Body of pancreas (tissue), 4 donors: ENCODE measurements at regions not wholly inside any gene's neighbourhood (a gene's known extent, or its start where the extent isn't known, plus 50 kb on each side); places are given as distances from the start of the nearest gene placed in this dataset.
A peak's percentile ranks its signal among the peaks of the same experiment; 100 is the strongest.

ENCODE experiments used
- ATAC-seq: fragments of 150-250 bp; one replicate; pipeline ENCODE4 v1.9.1; 2016
- DNase-seq, 4 donors: peaks; one replicate each; pipeline ENCODE4 v3.0.0-alpha.2; 2019
- H3K27ac ChIP-seq, 4 donors: fragments of 200-600 bp; sonication (generic); 1 replicate in 3 of 4; 2 replicates in 1 of 4; pipeline versions ENCODE4 v1.5.1 to v1.6.1; 2016 to 2019; ENCODE audit warnings: mild to moderate bottlenecking in 1 of 4, mixed read lengths in 1 of 4, moderate library complexity in 1 of 4
- H3K27me3 ChIP-seq, 2 donors: fragments of 200-600 bp; sonication (generic); one replicate each; pipeline ENCODE4 v1.6.0; 2016; ENCODE audit warnings: mild to moderate bottlenecking in 1 of 2
- H3K36me3 ChIP-seq, 2 donors: fragments of 200-600 bp; sonication (generic); replicated peaks in 1 of 2; 2 replicates each; pipeline ENCODE4 v1.5.1; 2016; ENCODE audit warnings: low read depth in 2 of 2; ENCODE audit not compliant: insufficient read depth in 1 of 2
- H3K4me1 ChIP-seq: fragments of 200-600 bp; sonication (generic); one replicate; pipeline ENCODE4 v1.6.0; 2016
- H3K4me3 ChIP-seq, 2 donors: fragments of 200-600 bp; sonication (generic); 1 replicate in 1 of 2; 2 replicates in 1 of 2; pipeline ENCODE4 v1.5.1; 2016 to 2019
- H3K9me3 ChIP-seq, 3 donors: fragments of 200-600 bp; sonication (generic); 1 replicate in 2 of 3; 2 replicates in 1 of 3; pipeline ENCODE4 v1.5.1; 2016
- POLR2A ChIP-seq, 3 donors: fragments of 450-650 bp; IDR thresholded peaks; one replicate each; pipeline ENCODE4 v1.6.1; 2016; ENCODE audit warnings: antibody characterized with exemption in 3 of 3, mild to moderate bottlenecking in 2 of 3
- WGBS, 2 donors: methylation state at CpG; one replicate each; pipeline ENCODE4 v1.1.5; 2017; 5-methylcytosine and 5-hydroxymethylcytosine counted together
- intact Hi-C: fragments of 100-400 bp; cut with DNase I; formaldehyde crosslinking; loops from one replicate; pipeline ENCODE4 v1.15.1; 2023
- TF ChIP-seq, protein P1 (sequence below), 7 experiments: fragments of 450-650 bp in 4 of 7; fragments of 200-600 bp in 3 of 7; sonication (generic) in 3 of 7; IDR thresholded peaks; one replicate each; pipeline ENCODE4 v1.5.1; 2016 to 2019; ENCODE audit warnings: antibody characterized with exemption in 7 of 7

GRCh38 chr5:74412066-74412465 lies 228.5 kb downstream of the ENC1 start:
- H3K4me3 ChIP-seq: no peak overlapping the region
- 0 to 95% methylated on average over 1 of the region's 1 CpG for WGBS, 2 donors
- TF ChIP-seq, protein P1, sequence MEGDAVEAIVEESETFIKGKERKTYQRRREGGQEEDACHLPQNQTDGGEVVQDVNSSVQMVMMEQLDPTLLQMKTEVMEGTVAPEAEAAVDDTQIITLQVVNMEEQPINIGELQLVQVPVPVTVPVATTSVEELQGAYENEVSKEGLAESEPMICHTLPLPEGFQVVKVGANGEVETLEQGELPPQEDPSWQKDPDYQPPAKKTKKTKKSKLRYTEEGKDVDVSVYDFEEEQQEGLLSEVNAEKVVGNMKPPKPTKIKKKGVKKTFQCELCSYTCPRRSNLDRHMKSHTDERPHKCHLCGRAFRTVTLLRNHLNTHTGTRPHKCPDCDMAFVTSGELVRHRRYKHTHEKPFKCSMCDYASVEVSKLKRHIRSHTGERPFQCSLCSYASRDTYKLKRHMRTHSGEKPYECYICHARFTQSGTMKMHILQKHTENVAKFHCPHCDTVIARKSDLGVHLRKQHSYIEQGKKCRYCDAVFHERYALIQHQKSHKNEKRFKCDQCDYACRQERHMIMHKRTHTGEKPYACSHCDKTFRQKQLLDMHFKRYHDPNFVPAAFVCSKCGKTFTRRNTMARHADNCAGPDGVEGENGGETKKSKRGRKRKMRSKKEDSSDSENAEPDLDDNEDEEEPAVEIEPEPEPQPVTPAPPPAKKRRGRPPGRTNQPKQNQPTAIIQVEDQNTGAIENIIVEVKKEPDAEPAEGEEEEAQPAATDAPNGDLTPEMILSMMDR (IDR thresholded peaks at IDR 0.05): no peak
- no peak for TF ChIP-seq POLR2A (IDR thresholded peaks at IDR 0.05)
- H3K9me3 ChIP-seq: no peaks in the 10 kb centered on the region
- H3K36me3 ChIP-seq: no peaks in the 10 kb centered on the region
- H3K4me1 ChIP-seq: peaks cover 29% of the 10 kb centered on the region
- intact Hi-C loops: no loop called here
- DNase-seq (no peak), ATAC-seq (no peak)
- no peak overlapping the region for H3K27ac ChIP-seq
- H3K27me3 ChIP-seq: no peaks in the 10 kb centered on the region

DNA sequence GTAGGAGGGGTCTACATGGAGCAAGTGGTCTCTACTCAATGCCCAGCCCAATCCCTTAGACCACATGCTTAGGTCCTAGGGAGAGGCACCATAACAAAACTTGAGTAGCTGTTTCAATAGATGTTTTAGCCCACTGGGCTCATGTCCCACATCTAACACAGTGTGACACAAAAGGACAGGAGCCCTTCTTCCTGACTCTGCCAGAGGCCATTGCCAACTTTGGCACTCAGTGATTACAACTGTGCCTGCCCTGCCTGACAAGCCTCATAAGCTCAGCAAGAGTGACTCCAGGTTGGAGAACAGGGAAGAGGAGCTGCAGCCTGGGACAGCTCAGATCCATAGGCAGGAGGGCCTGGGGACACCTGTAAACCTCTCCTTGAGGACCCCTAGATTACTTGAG lies 230.8 kb downstream of the ENC1 start:
- Histone ChIP-seq H3K36me3 (no peaks in the 10 kb centered on the region), H3K27me3 (no peaks in the 10 kb centered on the region), H3K27ac (peak overlapping the region in 3 of 4 donors; percentile 54 to 81 (median 59)), H3K4me3 (no peak overlapping the region), H3K9me3 (no peaks in the 10 kb centered on the region), H3K4me1 (peaks cover 38% of the 10 kb centered on the region)
- DNase-seq (peak in 1 of 4 donors; percentile 17), ATAC-seq (no peak)
- intact Hi-C loops: no loop called here
- no peak for TF ChIP-seq POLR2A (IDR thresholded peaks at IDR 0.05)
- TF ChIP-seq, protein P1 (IDR thresholded peaks at IDR 0.05): no peak

DNA sequence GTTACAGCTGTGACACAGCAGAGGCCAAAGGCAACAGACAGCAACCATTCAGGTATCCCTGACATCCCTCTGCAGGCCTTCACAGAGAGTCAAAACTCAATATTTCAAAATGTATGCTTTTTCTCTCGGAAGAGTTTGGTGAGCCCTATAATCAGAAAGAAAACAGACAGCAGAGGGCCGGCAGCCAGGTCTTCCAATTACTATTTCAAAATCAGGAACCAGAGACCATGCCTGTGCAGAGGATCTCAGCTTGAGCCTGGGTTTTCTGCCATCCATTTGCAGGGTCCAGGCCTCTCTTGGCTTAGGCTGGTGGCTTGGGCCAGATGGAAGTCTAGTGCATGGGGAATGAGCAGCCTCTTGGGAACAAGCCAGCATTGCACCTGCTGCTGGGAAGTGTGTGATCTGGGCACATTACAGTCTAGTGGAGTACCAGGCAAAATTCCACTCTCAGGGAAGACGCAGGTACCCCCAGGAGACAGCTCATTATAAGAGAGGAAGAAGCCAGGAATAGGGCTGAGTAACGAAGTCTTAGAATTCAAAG lies 231.3 kb downstream of the ENC1 start:
- 54 to 71% methylated on average over 4 of the region's 4 CpGs for WGBS, 2 donors
- H3K9me3 ChIP-seq: no peaks in the 10 kb centered on the region

GRCh38 chr5:74408150-74409043 lies 232.1 kb downstream of the ENC1 start:
- DNase-seq (no peak), ATAC-seq (peak; percentile 79)
- intact Hi-C loops: no loop called here
- no peaks in the 10 kb centered on the region for H3K27me3 ChIP-seq
- no peaks in the 10 kb centered on the region for H3K36me3 ChIP-seq
- no peak overlapping the region for H3K4me3 ChIP-seq
- 20 to 28% methylated on average over 7 of the region's 7 CpGs for WGBS, 2 donors
- no peaks in the 10 kb centered on the region for H3K9me3 ChIP-seq
- TF ChIP-seq, protein P1 (IDR thresholded peaks at IDR 0.05): no peak
- TF ChIP-seq POLR2A (IDR thresholded peaks at IDR 0.05): no peak
- H3K4me1 ChIP-seq: peaks cover 46% of the 10 kb centered on the region
- peak overlapping the region in 3 of 4 donors; percentile 54 to 81 (median 59) for H3K27ac ChIP-seq

More for the DNA sequence above, 231.3 kb downstream of the ENC1 start:
- H3K36me3 ChIP-seq: no peaks in the 10 kb centered on the region
- H3K27ac ChIP-seq: peak overlapping the region in 3 of 4 donors; percentile 54 to 81 (median 59)
- ATAC-seq (peak; percentile 57), DNase-seq (peak; percentile 60 to 86 (median 74))
- TF ChIP-seq, protein P1 (IDR thresholded peaks at IDR 0.05): no peak
- TF ChIP-seq POLR2A (IDR thresholded peaks at IDR 0.05): no peak
- intact Hi-C loops: no loop called here
- H3K4me3 ChIP-seq: no peak overlapping the region
- no peaks in the 10 kb centered on the region for H3K27me3 ChIP-seq
- H3K4me1 ChIP-seq: peaks cover 43% of the 10 kb centered on the region
